MM.1S (cell line): ENCODE measurements at regions not wholly inside any gene's neighbourhood (a gene's known extent, or its start where the extent isn't known, plus 50 kb on each side); places are given as distances from the start of the nearest gene placed in this dataset.

Source experiments
- DNase-seq: peaks from one replicate; pipeline ENCODE4 v3.0.0-alpha.2; 2015
- H2AFZ ChIP-seq: fragments of 300-600 bp; sonication (generic); 2 replicates; pipeline ENCODE4 v1.6.0; 2016; ENCODE audit warnings: antibody characterized with exemption, low read length
- H3F3A ChIP-seq: fragments of 300-600 bp; sonication (generic); 2 replicates; pipeline ENCODE4 v1.6.1; 2016; ENCODE audit warnings: mild to moderate bottlenecking, antibody characterized with exemption, low read length, moderate library complexity, mixed read lengths; ENCODE audit not compliant: insufficient read depth
- H3K27ac ChIP-seq: fragments of 300-600 bp; sonication (generic); 2 replicates; pipeline ENCODE4 v1.5.1; 2016; ENCODE audit warnings: mild to moderate bottlenecking, low read length
- H3K27me3 ChIP-seq: fragments of 300-600 bp; sonication (generic); replicated peaks from 2 replicates; pipeline ENCODE4 v1.6.0; 2016; ENCODE audit warnings: low read length; ENCODE audit not compliant: insufficient read depth
- H3K36me3 ChIP-seq: fragments of 300-600 bp; sonication (generic); replicated peaks from 2 replicates; pipeline ENCODE4 v1.6.1; 2016; ENCODE audit warnings: mild to moderate bottlenecking, low read length, mixed read lengths; ENCODE audit not compliant: insufficient read depth
- H3K4me1 ChIP-seq: fragments of 300-600 bp; sonication (generic); 2 replicates; pipeline ENCODE4 v1.6.1; 2016; ENCODE audit warnings: low read length, mixed read lengths
- H3K4me2 ChIP-seq: fragments of 300-600 bp; sonication (generic); 2 replicates; pipeline ENCODE4 v1.6.0; 2016; ENCODE audit warnings: low read depth, low read length
- H3K4me3 ChIP-seq: fragments of 300-600 bp; sonication (generic); 2 replicates; pipeline ENCODE4 v1.5.1; 2016; ENCODE audit warnings: low read length, mixed read lengths
- H3K79me2 ChIP-seq: fragments of 300-600 bp; sonication (generic); 2 replicates; pipeline ENCODE4 v1.6.1; 2016; ENCODE audit warnings: mixed run types, low read length, mixed read lengths
- H3K9ac ChIP-seq: fragments of 300-600 bp; sonication (generic); 2 replicates; pipeline ENCODE4 v1.6.1; 2016; ENCODE audit warnings: low read length, mixed read lengths
- H3K9me2 ChIP-seq: fragments of 300-600 bp; sonication (generic); replicated peaks from 2 replicates; pipeline ENCODE4 v1.6.1; 2016; ENCODE audit warnings: mild to moderate bottlenecking, low read length, mixed read lengths; ENCODE audit not compliant: insufficient read depth
- H3K9me3 ChIP-seq: fragments of 300-600 bp; sonication (generic); replicated peaks from 2 replicates; pipeline ENCODE4 v1.6.1; 2016; ENCODE audit warnings: mild to moderate bottlenecking, low read length, mixed read lengths; ENCODE audit not compliant: insufficient read depth
- H4K20me1 ChIP-seq: fragments of 300-600 bp; sonication (generic); 2 replicates; pipeline ENCODE4 v1.6.1; 2016; ENCODE audit warnings: mild to moderate bottlenecking, low read length, moderate library complexity, mixed read lengths; ENCODE audit not compliant: insufficient read depth
- CTCF ChIP-seq: fragments of 300-600 bp; sonication (generic); IDR thresholded peaks from 2 replicates; pipeline ENCODE4 v1.5.1; 2016; ENCODE audit warnings: antibody characterized with exemption, low read length, mixed read lengths
- EZH2 ChIP-seq: fragments of 300-600 bp; sonication (generic); optimal IDR thresholded peaks from 2 replicates; pipeline ENCODE3; 2017; ENCODE audit warnings: low read depth, mild to moderate bottlenecking, antibody characterized with exemption, low read length, mixed read lengths
- EZH2phosphoT487 ChIP-seq: fragments of 300-600 bp; sonication (generic); IDR thresholded peaks from 2 replicates; pipeline ENCODE4 v1.6.1; 2018; ENCODE audit warnings: antibody characterized with exemption, low read length

GRCh38 chr10:78719276-78719675 is 349.5 kb upstream of the ZMIZ1 start:
- Histone ChIP-seq H3K4me3 (no peak overlapping the region), H3K79me2 (no peaks in the 10 kb centered on the region), H2AFZ (no peak overlapping the region), H3F3A (no peaks in the 10 kb centered on the region), H3K27ac (no peak overlapping the region), H3K4me2 (no peak overlapping the region), H4K20me1 (no peaks in the 10 kb centered on the region), H3K9me3 (no peaks in the 10 kb centered on the region), H3K9me2 (no peaks in the 10 kb centered on the region), H3K4me1 (no peaks in the 10 kb centered on the region), H3K27me3 (no peaks in the 10 kb centered on the region), H3K9ac (no peak overlapping the region), H3K36me3 (no peaks in the 10 kb centered on the region)
- TF ChIP-seq EZH2 (no peak), EZH2phosphoT487 (no peak), CTCF (no peak)
- no peak for DNase-seq

- Histone ChIP-seq H3K79me2 (no peaks in the 10 kb centered on the region), H3K9me2 (no peaks in the 10 kb centered on the region), H3K27me3 (no peaks in the 10 kb centered on the region), H3K9ac (no peak overlapping the region), H4K20me1 (no peaks in the 10 kb centered on the region), H3K4me1 (no peaks in the 10 kb centered on the region), H3K9me3 (no peaks in the 10 kb centered on the region), H3K27ac (no peak overlapping the region), H2AFZ (no peak overlapping the region), H3K4me3 (no peak overlapping the region), H3K4me2 (no peak overlapping the region), H3F3A (no peaks in the 10 kb centered on the region), H3K36me3 (no peaks in the 10 kb centered on the region)
- no peak for TF ChIP-seq CTCF
- TF ChIP-seq EZH2phosphoT487, result no peak
- TF ChIP-seq EZH2, result no peak
- DNase-seq, result no peak
These were observed 348.7 kb upstream of the ZMIZ1 start for GRCh38 chr10:78720091-78720490.

DNA sequence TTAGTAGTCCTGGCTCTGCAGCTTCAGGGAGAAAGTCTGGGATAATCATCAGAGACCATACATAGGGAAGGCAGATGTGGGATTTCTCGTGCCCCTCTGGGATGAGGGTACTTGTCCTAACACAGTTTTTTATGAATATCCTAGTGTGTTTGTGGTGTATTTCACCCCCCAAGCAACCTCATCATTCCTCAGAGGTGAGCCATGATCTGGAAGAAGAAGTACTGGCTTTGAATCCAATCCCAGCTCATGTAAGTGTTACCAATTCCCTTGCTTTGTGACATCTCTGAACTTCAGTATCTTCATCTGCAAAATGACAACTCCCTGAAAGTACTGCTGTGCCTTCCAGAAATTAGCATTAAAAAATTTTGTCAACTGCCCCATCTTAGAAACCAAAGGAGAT is 347.5 kb upstream of the ZMIZ1 start:
- H3K9ac ChIP-seq, result no peak overlapping the region
- no peaks in the 10 kb centered on the region for H3K9me2 ChIP-seq
- no peaks in the 10 kb centered on the region for H4K20me1 ChIP-seq
- no peaks in the 10 kb centered on the region for H3K36me3 ChIP-seq
- no peaks in the 10 kb centered on the region for H3K27me3 ChIP-seq
- H2AFZ ChIP-seq, result no peak overlapping the region
- TF ChIP-seq CTCF (no peak), EZH2 (no peak), EZH2phosphoT487 (no peak)
- H3K4me2 ChIP-seq, result no peak overlapping the region
- H3K27ac ChIP-seq, result no peak overlapping the region
- DNase-seq, result no peak
- no peaks in the 10 kb centered on the region for H3K9me3 ChIP-seq
- H3K79me2 ChIP-seq, result no peaks in the 10 kb centered on the region
- no peak overlapping the region for H3K4me3 ChIP-seq
- no peaks in the 10 kb centered on the region for H3K4me1 ChIP-seq
- no peaks in the 10 kb centered on the region for H3F3A ChIP-seq

DNA sequence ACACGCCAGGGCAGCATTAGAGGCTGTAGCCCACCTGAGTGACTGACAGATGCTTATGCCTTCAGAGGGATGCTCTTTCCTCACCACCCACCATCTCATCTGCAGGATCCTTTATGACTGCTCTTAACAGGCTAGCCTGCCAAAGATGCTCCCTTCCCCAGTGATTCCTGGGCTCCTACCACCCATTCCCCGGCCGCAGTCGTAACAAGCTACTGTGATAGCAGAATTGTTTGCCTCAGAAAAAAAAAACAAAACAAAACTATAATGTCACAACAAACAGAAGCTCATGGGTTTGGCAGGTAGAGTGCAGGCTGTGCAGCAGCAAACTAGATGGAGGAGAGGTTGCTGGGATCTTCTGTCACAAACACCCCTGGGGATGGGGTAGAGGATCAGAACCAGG is 343.9 kb upstream of the ZMIZ1 start:
- no peak for TF ChIP-seq EZH2phosphoT487
- TF ChIP-seq CTCF, result no peak
- TF ChIP-seq EZH2, result no peak
- no peak overlapping the region for H3K9ac ChIP-seq
- no peaks in the 10 kb centered on the region for H3K36me3 ChIP-seq
- H4K20me1 ChIP-seq, result no peaks in the 10 kb centered on the region
- H3K27ac ChIP-seq, result no peak overlapping the region
- H3K9me3 ChIP-seq, result no peaks in the 10 kb centered on the region
- H3K9me2 ChIP-seq, result no peaks in the 10 kb centered on the region
- no peaks in the 10 kb centered on the region for H3K79me2 ChIP-seq
- no peak overlapping the region for H3K4me2 ChIP-seq
- no peaks in the 10 kb centered on the region for H3K4me1 ChIP-seq
- H3F3A ChIP-seq, result no peaks in the 10 kb centered on the region
- DNase-seq, result no peak
- no peak overlapping the region for H3K4me3 ChIP-seq
- no peak overlapping the region for H2AFZ ChIP-seq
- H3K27me3 ChIP-seq, result no peaks in the 10 kb centered on the region
